NCI-H1930 (cell line): ENCODE measurements at regions not wholly inside any gene's neighbourhood (a gene's known extent, or its start where the extent isn't known, plus 50 kb on each side); places are given as distances from the start of the nearest gene placed in this dataset.
"Not testable (repeated sequence)": the region's sequence is repeated elsewhere in the genome, so short reads cannot be mapped to it uniquely, and the experiment has no call there.

Source experiments
- DNase-seq, 2 experiments: peaks; one replicate each; lab custom pipeline; 2025; lab: John Stamatoyannopoulos, UW

DNA sequence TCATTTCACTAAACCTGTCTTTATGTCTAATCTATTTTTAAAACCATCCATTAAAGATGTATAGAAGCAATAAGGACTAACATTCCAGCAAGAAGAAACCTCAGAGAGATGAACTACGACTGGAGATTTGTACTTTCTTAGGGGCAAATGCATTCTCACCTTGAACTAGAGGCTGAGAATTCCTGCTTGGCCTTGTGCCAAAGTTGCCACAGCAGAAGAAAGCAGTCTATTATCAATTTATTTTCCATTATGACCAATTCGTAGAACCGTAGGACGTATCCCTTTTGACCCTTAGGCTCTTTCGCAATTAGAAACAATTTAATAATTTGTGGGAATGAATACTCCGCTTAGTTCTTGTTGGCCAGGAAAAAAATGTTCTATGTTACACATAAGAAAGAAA is 1647.4 kb upstream of the CDH9 start:
- DNase-seq, result no peak

DNA sequence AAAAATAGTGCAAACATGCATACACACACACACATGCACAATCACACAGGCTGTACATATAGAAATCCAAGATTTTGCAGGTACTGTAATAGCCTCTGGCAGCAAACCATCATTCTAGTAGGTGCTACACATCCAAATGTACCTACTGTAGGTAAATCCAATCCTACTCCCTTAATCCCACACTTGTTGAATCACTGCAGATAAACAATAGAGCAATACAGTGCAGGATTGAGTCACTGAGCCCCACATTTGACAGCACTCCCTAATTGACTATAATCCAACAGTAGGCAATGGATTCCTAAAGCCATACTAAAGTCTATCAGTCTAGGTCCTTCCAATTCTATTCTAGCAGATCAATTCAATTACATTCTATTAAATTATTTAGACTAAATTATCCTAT is 1640.5 kb upstream of the CDH9 start:
- DNase-seq, result no peak

DNA sequence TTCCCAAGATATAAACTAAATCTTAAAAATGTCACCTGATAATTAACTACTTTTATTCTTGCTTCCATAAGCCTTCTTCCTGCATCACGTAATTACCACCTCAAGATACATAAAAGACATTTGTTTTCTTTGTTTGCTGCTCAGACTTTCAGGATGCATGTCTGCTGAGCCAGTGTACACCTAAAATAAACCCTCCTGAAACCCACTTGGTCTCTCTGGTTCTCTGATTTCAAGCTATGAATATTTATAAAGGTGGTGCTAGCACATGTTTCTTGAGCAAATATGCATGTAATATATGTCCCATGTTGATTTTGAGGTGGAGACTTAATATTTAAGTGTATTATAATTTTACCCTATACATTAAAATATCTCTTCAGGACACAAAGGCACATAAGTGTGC is 1627.7 kb upstream of the CDH9 start:
- DNase-seq, result no peak

DNA sequence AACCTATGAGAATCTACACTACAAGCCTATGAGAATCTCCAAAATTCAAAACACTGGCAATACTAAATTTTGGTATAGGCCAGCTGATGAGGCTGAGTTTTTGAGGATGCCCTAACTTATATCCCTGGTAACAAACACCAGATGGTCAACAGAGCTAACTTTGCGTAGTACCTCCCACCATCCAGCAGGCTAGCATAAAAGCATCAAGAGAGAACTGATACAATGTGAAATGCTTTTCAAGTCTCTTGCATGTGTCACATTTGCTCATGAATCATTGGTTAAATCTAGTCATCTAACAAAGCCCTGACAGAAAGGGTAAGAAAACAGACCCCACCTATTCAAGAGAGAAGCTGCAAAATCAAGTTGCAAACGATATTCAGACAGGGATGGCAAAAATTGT is 1609.7 kb upstream of the CDH9 start:
- DNase-seq, result no peak

DNA sequence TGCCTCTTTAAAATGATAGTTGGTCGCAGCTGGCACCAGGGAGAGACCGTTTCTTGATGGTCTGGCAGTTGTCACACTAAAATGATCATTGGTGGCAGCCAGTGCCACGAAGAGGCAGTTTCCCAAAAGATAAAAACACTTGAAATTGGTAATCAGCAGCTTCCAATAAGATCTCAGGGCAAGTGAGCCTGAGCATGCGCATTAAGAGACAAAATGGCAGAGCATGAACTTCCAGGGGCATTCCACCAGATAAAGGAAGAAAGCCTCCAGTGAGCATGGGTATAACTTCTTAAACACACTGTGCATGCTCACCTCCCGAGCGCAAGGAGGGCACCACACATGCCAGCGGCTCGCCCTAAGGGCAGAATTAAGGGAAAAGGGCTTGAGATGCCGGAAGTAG is 1594.2 kb upstream of the CDH9 start:
- no peak for DNase-seq

DNA sequence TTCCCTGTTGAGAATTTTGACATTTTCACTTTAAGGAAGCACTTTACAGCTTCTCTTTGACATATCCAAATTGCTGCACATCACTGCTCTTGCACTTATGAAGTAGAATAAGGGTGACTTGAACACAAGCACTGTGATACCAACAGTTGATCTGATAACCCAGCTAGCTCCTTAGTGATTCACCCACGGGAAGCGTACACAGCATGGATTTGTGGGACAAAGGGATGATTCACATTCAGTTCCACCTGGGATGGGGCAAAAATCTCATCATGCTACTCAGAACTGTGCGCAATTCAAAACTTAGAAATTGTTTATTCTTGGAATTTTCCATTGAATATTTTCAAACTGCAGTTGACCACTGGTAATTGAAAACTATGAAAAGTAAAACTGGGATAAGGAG is 1565.5 kb upstream of the CDH9 start:
- DNase-seq, result no peak

DNA sequence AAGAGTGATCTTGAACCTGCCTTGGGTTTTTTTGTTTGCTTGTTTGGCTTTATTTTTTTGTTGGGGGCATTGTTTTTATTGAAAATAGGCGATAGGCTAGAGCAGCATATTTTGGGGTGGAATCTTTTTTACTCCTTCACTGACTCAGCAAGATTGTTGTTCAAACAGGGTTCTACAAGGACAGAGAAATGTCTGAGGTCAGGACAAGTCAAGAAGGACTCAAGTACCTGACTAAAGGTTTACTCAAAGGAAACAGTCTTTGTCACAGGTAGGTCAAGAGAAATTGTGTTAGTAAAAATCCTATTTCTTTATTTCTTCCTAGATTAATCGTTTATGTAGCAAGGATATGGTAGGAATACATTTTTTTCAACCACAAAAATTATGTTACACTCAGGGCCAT is 1564.0 kb upstream of the CDH9 start:
- DNase-seq, result no peak

DNA sequence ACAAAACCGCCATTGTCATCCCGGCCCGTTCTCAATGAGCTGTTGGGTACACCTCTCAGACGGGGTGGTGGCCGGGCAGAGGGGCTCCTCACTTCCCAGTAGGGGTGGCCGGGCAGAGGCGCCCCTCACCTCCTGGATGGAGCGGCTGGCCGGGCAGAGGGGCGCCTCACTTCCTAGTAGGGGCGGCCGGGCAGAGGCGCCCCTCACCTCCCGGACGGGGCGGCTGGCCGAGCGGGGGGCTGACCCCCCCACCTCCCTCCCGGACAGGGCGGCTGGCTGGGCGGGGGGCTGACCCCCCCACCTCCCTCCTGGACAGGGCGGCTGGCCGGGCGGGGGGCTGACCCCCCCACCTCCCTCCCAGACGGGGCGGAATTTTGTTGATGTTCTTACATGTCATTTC is 1558.3 kb upstream of the CDH9 start:
- not testable (repeated sequence) for DNase-seq

DNA sequence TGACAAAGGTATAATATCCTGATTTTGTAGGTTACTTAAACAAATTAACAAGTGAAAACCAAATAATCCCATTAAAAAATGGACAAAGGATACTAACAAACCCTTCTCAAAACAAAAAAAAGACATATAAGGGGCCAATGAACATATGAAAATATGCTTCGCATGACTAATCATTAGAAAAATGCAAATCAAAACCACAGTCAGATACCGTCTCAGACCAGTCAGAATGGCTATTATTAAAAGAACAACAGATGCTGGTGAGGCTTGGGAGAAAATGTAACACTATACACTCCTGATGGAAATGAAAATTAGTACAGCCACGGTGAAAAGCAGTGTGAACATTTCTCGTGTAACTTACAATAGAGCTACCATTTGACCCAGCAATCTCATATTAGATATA is 1542.2 kb upstream of the CDH9 start:
- DNase-seq, result no peak

DNA sequence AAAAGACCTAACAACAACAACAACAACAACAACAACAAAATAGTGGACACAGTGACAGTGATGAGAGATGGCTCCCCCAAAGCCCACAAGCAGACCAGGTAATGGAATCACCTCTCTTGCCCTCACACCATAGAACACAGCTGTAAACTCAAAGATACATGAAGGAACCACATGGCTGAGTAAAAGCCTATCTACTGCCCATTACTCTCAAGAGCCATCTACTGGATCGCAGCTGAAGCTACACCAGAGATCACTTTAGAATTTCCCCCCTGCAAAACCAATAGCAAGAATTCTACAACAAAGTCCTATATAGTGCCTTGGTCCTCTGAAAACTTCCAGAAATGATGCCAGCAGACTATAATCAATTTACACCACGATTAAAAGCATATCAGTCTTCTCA is 1537.6 kb upstream of the CDH9 start:
- DNase-seq, result no peak

DNA sequence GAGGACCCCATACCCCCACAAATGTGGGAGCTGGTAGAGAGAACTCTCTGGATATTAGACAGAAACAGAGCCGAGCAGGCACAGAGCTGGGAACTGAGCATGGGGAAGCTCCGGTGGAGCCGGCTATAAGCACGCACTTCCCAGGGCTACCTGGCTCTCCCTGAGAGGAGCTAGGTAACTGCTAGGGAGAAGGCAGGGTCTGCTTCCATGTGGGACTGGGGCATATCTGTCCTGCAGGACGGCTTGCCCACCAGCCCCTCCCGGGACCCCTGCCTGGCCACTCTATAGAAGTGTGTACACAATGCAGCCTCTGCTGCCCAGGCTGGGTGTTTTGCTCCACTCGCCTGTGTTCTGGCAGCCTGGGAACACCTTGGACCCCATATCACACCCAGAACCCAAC is 1537.0 kb upstream of the CDH9 start:
- no peak for DNase-seq

DNA sequence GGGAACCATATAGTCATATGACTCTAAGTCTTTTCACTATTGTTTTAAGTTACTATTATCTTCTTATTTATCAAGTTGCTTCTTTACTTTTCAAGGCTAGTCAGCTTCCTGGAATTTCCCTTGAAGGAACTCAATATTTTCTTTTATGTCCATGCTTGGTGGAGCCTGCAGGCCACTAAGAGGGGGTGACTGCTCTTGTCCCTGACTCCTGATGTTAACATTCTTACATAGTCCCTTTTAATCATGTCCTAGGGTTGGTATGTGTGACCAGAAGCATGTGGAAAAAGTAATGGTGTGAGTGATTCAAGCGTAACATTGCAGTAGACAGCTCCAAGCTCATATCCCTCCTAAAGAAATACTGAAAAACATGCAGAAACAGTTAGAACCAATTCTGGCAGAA is 1536.2 kb upstream of the CDH9 start:
- no peak for DNase-seq

DNA sequence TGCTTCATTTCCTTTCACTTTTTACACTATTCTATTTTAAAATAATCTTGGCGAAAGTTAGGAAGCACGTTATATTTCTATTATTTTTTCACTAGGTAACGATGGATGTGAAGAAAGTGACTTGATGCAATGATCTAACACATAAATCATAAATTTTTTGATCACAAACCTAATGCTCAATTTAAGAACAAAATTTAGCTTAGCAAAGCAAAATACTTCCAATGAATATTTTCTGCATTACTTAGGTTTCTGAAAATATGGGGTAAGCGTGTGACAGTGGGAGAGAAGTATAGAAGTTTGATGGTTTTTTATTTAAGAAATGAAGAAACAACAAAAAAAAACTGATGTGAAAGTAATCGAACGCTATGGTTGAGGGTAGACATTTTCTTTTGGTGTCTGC is 1528.7 kb upstream of the CDH9 start:
- no peak for DNase-seq

DNA sequence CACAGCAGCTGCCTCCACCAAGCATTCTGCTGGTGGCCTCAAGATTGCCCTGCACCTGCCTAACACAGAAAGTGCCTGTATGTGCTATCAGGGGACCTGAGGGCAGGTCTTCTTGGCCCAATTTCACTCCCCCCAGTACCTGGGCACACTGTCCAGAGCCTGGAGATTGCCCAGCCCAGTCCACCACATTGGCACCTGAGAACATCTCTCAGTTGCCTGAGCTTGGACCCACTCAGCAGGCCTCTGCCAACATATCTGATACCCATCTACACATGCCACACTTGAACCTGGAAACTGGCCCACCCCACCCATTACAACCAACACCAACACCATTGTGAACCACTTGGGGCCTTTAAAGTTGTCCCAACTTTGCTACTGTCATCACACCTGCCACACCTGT is 1523.1 kb upstream of the CDH9 start:
- no peak for DNase-seq

DNA sequence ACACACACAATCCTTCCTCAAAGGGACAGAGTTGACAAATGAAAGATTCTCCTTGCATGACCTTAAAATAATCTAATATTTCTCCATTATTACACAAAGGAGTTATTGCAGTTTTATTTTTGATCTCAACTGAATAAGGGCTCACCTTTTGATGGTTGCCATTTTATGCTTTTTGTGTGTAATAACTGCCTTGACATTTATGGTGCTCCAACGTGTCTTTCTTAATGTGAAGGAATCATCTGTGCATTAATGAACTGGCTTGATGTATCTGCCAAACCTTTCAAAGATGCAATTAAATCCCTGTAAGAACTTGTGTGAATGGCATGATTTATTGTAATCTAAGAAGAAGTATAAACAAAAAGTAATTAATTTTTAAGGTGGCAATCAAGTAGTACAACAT is 1519.8 kb upstream of the CDH9 start:
- DNase-seq, result no peak

DNA sequence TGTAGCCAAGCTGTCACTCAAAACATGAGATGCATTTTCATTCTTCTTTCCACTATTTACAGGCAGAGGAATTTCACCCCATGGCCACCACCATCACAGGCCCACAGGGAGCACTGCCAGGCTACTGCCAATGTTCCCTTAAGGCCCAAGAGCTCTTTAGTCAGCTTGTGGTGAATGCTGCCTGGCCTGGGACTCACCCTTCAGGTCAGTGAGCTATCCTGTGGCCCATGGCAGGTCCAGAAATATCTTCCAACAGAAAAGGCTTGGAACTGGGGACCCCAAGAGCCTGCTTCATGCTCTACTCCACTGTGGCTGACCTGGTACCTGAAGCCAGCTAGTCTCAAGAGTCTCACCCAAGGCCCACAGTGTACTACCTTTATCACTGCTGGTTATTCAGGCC is 1518.7 kb upstream of the CDH9 start:
- no peak for DNase-seq

DNA sequence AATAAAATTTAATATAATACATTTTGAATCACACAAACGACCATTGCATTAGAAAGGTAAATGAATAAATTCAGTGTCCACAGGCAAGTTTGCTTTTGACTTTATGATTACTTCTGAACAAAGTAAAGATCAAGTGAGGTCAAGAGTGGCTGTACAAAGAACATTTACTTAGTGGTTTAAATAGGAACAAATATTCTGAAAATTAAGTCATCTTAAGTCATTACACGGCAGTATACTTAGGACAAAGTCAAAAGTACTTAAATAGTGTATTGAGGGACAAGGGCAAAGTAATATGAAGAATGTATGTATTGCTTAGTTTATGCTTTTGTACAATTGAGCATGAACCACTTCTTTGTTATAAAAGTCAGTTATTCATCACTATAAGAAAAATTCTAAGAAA is 1511.2 kb upstream of the CDH9 start:
- no peak for DNase-seq

DNA sequence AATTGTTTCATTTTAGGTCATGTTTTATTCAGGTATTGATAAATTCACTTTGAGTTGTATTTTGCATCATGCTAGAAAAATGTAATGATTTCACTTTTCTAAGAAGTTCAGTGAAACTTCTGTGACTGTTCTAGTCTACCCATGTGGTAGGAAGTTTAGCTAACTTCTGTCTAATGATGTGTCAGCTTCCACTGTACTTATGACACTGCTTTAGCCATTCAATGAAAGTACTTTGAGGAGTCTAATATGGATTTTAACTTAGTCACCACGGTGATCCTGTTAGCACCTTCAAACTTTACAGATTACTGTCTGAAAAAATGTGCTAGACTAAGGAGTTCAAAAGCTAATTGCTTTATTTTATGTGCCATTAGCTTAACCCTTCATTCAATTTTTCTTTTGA is 1510.5 kb upstream of the CDH9 start:
- no peak for DNase-seq

DNA sequence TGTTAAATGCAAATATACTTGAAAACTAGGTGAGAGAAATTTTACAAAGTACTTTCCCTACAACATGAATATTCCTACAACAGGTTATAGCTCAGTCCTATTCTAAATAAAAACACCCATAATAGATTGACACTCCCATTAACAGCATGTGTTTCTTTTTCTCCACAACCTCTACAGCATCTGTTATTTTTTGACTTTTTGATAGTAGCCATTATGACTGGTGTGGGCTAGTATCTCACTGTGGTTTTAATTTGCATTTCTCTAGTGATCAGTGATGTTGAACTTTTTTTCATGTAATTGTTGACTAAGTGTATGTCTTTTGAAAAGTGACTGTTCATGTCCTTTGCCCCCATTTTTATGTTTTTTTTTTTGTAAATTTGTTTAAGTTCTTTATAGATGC is 1506.1 kb upstream of the CDH9 start:
- DNase-seq, result no peak

DNA sequence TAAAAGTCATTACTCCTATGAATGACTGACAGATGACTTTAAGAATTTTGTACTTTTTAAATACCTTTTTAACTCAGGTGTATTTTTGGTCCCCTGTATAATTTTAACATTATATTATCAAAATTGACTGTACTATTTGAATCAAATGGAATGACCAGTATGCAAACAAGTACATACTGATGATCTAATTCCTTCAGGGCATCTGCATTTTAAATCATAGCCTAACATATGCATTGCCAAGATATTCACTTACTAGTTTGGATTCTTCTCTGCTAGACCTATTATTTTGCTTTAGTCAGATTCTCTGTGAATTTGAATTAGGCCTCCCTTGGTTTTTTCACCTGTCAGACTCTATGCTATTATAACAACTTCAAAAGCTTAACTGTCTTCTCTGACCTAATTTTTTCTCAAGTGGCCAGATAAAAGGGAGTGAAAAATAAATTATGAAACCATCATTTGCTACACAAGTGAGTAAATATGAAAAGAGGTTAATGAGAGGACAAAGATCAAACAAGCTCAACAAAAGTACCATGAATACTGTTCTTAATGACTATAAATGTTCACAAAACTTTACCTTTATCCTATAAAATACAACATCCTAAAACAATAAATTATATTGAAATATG is 1505.2 kb upstream of the CDH9 start:
- no peak for DNase-seq

DNA sequence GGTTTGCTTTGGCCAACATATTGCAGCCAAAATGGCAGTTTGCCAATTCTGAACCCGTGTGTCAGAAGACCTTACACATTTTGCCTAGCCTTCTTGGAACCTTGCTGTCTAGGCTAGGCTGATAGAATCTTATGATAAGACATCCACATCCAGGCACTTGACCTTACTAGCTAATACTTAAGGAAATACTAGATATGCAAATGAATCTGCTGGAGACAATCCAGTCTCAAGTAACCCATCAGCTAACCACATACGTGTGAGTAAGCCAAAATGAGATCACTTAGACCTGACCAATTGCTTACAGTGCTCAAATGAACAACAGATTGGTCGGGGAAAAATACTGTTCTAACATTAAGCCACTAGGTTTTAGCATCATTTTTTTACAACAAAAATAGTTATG is 1504.6 kb upstream of the CDH9 start:
- no peak for DNase-seq

DNA sequence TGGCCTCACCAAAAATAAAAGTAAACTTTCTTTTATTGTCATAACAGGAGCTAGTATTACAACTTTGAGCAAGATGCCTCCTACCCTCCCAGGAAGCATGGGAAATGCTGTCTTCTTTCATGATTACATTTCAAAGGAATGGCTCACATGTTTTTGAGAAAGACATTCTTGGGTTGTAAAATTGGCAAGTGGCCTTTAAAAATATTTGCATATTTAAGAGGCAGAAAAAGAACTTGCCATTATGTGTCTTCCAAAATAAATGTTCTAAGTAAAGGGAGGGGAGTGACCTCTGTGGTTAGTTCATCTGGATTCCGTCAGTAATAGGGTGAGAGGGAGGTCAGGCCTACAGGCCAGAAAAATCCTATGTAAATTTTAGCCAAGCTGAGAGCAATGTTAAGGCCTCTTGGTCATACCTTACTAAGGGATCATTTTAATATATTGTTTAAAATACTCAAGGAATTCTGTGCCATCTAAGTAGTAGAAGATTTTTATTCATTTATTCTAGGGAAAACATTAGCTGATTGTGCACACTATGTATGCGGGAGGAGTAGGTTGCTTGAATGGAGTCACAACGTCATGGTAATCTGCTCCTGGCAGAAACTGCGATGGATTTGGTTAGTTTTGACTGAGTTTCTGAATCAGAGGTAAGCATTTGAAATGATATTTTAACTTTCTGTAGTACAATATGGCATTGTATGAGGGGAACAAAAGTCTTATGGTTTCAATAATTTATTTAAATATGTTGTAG is 1485.7 kb upstream of the CDH9 start:
- DNase-seq, result no peak

DNA sequence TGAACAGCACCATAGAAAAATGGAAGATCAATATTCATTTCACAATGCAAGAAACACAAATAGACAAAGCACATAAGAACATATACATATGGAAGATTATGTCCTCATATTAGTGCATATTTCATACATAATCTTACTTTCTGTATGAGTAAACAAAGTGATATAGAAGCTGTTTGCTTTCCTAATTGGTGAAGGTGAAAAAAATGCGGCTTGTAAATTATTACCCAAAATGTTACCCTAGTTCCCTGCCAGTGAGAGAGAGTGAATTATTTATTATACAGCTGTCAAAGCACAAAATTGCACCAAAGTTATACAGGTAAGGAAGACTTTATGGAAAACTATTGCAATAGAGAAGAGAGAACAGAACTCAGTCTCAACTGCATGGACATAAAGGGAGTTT is 1485.0 kb upstream of the CDH9 start:
- DNase-seq, result no peak

DNA sequence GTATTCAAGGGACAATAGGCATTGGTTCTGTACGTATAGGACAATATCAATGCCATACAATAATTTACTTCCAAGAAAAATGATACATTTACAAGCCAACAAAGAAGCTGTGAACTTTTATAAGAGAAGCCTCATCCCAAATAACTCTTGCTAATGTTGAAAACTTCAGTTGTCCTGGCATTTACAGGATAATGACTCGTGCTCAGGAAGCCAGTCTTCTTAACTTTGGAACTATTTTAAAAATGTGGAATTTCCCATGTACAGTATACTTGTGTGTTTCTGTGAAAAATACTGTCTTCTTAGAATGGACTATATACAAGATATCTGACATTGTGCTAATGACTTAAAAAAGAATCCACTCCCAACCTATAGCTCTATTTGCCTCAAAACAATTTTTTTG is 1479.3 kb upstream of the CDH9 start:
- DNase-seq, result no peak
